ENCODE measurements at regions not wholly inside any gene's neighbourhood (a gene's known extent, or its start where the extent isn't known, plus 50 kb on each side); places are given as distances from the start of the nearest gene placed in this dataset.

DNA sequence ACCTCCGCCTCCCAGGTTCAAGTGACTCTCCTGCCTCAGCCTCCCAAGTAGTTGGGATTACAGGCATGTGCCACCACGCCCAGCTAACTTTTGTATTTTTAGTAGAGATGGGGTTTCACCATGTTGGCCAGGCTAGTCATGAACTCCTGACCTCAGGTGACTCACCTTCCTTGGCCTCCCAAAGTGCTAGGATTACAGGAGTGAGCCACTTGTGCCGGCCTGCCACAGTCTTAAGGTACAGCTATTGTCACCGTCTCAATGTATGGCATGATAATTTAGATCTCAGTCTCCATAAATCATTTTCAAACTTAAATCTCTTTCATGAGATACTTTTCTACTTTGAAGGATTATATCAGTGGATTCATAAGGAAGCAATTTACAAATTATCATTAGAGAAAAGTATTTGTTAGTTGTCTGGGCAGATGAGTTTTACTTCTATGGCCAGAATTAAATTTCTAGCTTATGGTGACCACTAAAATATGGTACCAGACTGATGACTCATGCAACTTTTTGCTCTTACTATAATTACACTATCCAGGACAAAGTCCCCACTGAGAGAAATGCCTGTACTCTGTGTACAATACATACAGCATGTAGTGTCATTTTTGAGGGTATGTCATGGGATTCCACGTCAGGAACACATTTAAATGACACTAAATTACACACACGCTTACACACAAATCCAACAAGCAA is 1230.3 kb upstream of the GOT2 start:
- Histone ChIP-seq H3K36me3 (ENCODE audit: control insufficient read depth in 2 of 2, insufficient read depth in 2 of 2, low read length in 1 of 2) (no peaks in the 10 kb centered on the region), H3K79me2 (ENCODE audit: control insufficient read depth, insufficient read depth, low read length) (no peaks in the 10 kb centered on the region), H3K4me3 (no peak overlapping the region), H3K27me3 (replicated peaks in 1 of 2; ENCODE audit: control insufficient read depth in 2 of 2, insufficient read depth in 2 of 2, low read length in 1 of 2) (no peaks in the 10 kb centered on the region), H3K27ac (ENCODE audit: control insufficient read depth, insufficient read depth) (no peak overlapping the region), H3K4me2 (ENCODE audit: control insufficient read depth, insufficient read depth) (no peak overlapping the region), H3K4me1 (ENCODE audit: control insufficient read depth, insufficient read depth, low read length) (no peaks in the 10 kb centered on the region), H2AFZ (ENCODE audit: control insufficient read depth, low read depth, low read length) (no peak overlapping the region), H4K20me1 (ENCODE audit: control insufficient read depth, insufficient read depth) (no peaks in the 10 kb centered on the region), H3K9me3 (replicated peaks; ENCODE audit: control insufficient read depth, insufficient read depth, low read length) (no peaks in the 10 kb centered on the region), H3K9ac (ENCODE audit: control insufficient read depth, insufficient read depth, low read length) (no peak overlapping the region)
- ChIA-PET CTCF (no interaction called here), SMC1A (ENCODE audit: uncharacterized antibody, unreplicated experiment) (no interaction called here), POLR2A (no interaction called here), RAD21 (ENCODE audit: unreplicated experiment) (no interaction called here)
- no peak for TF ChIP-seq BCL3 (IDR thresholded peaks at IDR 0.05; ENCODE audit: borderline replicate concordance, insufficient read depth, low read depth, low read length, poor library complexity, severe bottlenecking)
- TF ChIP-seq ATF7 (IDR thresholded peaks at IDR 0.05; ENCODE audit: low read depth) = no peak
- TF ChIP-seq NFYB (IDR thresholded peaks at IDR 0.05; ENCODE audit: insufficient read depth, low read depth, low read length) = no peak
- no peak for TF ChIP-seq SUPT20H (IDR thresholded peaks at IDR 0.05; ENCODE audit: borderline replicate concordance, control insufficient read depth, low read depth, low read length)
- TF ChIP-seq GABPA (IDR thresholded peaks at IDR 0.05; ENCODE audit: low read depth) = no peak
- no peak for TF ChIP-seq PAX8 (IDR thresholded peaks at IDR 0.05)
- TF ChIP-seq POLR2AphosphoS2 (IDR thresholded peaks at IDR 0.05; ENCODE audit: low read depth, low read length) = no peak
- TF ChIP-seq SRF (IDR thresholded peaks at IDR 0.05; ENCODE audit: low read depth in 2 of 2, low read length in 2 of 2) = no peak
- no peak for TF ChIP-seq BACH1 (IDR thresholded peaks at IDR 0.05; ENCODE audit: borderline replicate concordance)
- TF ChIP-seq NFYA (IDR thresholded peaks at IDR 0.05; ENCODE audit: borderline replicate concordance, low read depth, low read length) = no peak
- no peak for TF ChIP-seq CBX3 (IDR thresholded peaks at IDR 0.05; ENCODE audit: borderline replicate concordance, low read depth)
- no peak for TF ChIP-seq CREB1 (IDR thresholded peaks at IDR 0.05; ENCODE audit: low read depth)
- ATAC-seq = no peak
- intact Hi-C loops (cut with micrococcal nuclease; ENCODE audit: unreplicated experiment) = no loop called here
- no peak for DNase-seq (ENCODE audit: low read depth, low spot score)
- FAIRE-seq = no peak
- WGBS (ENCODE audit: insufficient coverage, insufficient replicate concordance, low lambda C conversion rate, missing lambda C conversion rate) = 32% methylated on average over 6 of the region's 6 CpGs
- in situ Hi-C loops (cut with MboI) = no loop called here
- no TSS peak for BruUV-seq (replicated peaks)
